Glomerular endothelial cell (primary cell): ENCODE measurements at regions not wholly inside any gene's neighbourhood (a gene's known extent, or its start where the extent isn't known, plus 50 kb on each side); places are given as distances from the start of the nearest gene placed in this dataset.
"Not testable (repeated sequence)": the region's sequence is repeated elsewhere in the genome, so short reads cannot be mapped to it uniquely, and the experiment has no call there.

Experiments used
- DNase-seq: peaks from one replicate; pipeline ENCODE4 v3.0.0-alpha.2; 2011; ENCODE audit warnings: low read depth, low spot score; ENCODE audit errors: extremely low read depth

GRCh38 chr15:85196697-85197096 lies 183.7 kb upstream of the AKAP13 start:
- not testable (repeated sequence) for DNase-seq

GRCh38 chr15:85197582-85197981 lies 182.8 kb upstream of the AKAP13 start:
- not testable (repeated sequence) for DNase-seq

DNA sequence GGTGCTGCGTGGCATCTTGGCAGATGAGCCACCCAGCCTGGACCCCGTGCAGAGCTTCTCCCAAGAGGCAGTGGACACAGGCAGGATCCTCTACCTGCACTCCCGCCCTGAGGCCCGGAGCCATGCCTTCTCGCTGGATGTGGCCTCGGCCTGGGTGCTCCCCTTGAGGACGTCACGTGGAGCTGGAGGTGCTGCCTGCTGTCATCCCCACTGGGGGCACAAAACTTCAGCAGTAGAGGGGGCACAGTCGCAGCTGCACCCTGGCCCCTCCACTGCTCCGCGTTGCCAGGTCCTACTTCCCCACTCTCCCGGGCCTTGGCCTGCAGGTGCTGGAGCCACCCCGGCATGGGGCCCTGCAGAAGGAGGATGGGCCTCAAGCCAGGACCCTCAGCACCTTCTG lies 182.0 kb upstream of the AKAP13 start:
- not testable (repeated sequence) for DNase-seq

DNA sequence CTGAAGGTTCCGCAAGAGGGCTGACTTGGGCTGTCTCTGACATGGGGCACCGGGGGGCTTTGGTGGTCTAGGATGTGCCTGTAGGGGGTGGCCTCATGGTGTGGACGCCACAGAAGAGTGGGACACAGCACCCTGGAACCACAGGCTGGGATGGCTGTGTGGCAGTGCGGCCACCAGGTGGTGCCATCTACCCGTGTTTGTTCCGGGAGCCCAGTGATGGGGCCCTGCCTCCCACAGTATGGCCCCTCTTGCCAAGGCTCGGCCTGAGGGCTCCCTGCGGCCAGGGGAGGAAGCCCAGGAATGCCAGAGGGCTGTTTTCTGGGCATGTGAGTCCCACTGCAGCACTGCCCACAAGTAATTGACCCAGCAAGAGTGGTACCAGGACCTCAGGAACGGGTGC lies 180.2 kb upstream of the AKAP13 start:
- not testable (repeated sequence) for DNase-seq

- DNase-seq: not testable (repeated sequence)
Observed at GRCh38 chr15:85201118-85201793, 179.1 kb upstream of the AKAP13 start.

DNA sequence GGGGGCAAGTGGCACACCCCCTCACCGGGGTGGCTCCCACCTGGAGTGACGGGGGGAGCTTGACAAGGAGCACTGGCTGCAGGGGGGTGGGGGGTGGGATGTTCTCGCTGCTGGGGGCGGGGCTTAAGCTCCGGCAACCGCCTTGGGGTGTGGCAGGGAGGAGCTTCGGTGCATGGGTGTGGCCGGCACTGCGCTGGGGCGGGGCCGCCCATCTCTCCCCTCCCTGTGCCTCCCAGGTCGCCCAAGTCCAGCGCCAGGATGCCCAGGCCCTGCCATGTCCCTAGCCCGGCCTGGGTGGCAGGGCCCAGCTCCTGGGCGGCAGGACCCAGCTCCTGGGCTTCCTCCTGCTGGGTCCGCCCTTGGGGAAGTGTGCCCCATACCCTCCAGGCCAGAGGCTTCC lies 175.9 kb upstream of the AKAP13 start:
- DNase-seq: not testable (repeated sequence)

DNA sequence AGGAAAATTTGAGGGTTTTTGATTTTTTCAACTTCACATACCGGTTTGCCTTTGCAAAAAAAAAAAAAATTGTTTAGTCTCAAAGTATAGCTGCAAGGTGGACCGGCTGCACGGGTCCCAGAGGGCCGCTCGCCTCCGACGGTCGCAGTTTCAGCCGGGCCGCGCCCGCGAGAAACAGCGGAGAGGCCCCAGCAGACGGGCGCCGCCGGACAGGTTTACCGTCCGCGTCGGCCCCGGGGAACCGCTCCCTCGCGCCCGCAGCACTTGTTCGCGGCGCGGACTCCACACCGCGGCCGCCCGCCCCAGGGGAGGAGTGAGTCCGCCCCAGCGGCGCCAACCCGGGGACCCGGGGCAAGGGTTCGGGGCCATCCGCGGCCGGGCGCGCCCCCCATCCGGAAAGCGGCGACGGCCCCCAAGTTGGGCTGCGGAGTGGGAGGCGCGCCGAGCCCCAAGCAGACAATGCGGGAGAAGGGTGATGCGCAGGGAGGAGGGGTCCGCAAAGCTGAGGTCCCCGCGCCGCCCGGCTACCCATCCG lies 146.5 kb upstream of the AKAP13 start:
- not testable (repeated sequence) for DNase-seq

- DNase-seq: not testable (repeated sequence)
Observed at GRCh38 chr15:85234450-85235196, 145.8 kb upstream of the AKAP13 start.

GRCh38 chr15:85244056-85244455 lies 136.3 kb upstream of the AKAP13 start:
- not testable (repeated sequence) for DNase-seq

GRCh38 chr15:85250938-85251542 lies 129.4 kb upstream of the AKAP13 start:
- DNase-seq: not testable (repeated sequence)

- DNase-seq: not testable (repeated sequence)
Observed at GRCh38 chr15:85253196-85253915, 127.0 kb upstream of the AKAP13 start.

GRCh38 chr15:85254961-85255360 lies 125.4 kb upstream of the AKAP13 start:
- not testable (repeated sequence) for DNase-seq

- DNase-seq: not testable (repeated sequence)
Observed at GRCh38 chr15:85255502-85255901, 124.9 kb upstream of the AKAP13 start.

- not testable (repeated sequence) for DNase-seq
Observed at GRCh38 chr15:85256009-85256997, 124.1 kb upstream of the AKAP13 start.

DNA sequence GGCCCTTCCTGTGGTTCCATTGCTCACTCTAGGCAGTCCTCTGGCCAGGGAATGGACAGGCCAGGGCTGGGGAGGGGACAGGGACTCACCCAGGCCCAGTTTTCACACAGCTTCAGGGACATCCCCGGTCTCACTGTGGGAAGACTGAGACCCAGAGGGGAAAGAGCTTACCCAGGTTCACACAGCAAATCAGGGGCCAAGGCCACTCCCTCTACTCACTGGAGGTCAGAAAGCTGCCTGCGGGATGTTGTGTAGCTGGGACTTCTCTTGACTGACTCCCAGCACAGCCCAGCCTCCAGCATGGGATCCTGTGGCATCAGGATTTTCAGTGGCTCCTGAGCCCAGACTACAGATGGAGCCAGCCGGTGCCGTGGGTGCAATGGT lies 122.3 kb upstream of the AKAP13 start:
- DNase-seq: not testable (repeated sequence)

- not testable (repeated sequence) for DNase-seq
Observed at GRCh38 chr15:85258559-85259209, 121.7 kb upstream of the AKAP13 start.

- not testable (repeated sequence) for DNase-seq
Observed at GRCh38 chr15:85260526-85260925, 119.9 kb upstream of the AKAP13 start.

DNA sequence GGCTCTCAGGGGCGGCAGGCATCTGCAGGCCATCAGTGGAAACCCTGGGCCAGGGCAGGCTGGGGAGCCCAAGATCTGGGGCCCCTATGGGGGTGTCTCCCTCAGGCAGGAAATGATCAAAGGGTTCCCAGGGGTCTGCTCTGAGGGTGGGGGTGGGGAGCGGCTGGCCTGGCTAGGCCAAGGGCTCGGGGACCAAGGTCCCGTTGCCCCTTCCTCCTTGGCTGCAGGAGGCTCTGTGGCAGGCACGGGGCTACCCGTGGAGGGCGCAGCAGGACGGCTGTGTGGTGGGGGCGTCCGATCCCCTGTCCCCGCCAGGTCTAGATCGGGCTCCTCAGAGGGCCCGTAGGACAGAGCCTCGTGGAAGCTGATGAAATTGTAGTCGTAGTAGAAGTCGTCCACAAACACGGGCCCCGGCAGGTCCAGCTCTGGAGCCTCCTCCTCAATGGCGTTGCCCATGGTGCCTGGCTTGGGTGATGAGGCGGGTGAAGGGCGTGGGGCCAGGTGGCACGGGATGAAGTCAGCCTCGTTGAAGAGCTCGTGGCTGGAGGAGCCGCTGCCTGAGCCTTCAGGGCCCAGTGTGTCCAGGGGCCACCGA lies 117.8 kb upstream of the AKAP13 start:
- DNase-seq: not testable (repeated sequence)
